ENCODE measurements at regions not wholly inside any gene's neighbourhood (a gene's known extent, or its start where the extent isn't known, plus 50 kb on each side); places are given as distances from the start of the nearest gene placed in this dataset.

GRCh38 chrX:27924718-27925117, 56.5 kb downstream of the DCAF8L1 start:
- Histone ChIP-seq H3K27me3 (no peaks in the 10 kb centered on the region), H3K9me3 (no peaks in the 10 kb centered on the region), H3K9ac (ENCODE audit: low read depth in 2 of 2, low read length in 2 of 2) (no peak overlapping the region), H3K36me3 (no peaks in the 10 kb centered on the region), H3K27ac (no peak overlapping the region), H3K4me3 (no peak overlapping the region), H3K4me1 (no peaks in the 10 kb centered on the region)
- no peak for DNase-seq
- intact Hi-C loops (cut with DNase I) = no loop called here
- TF ChIP-seq, protein P1, sequence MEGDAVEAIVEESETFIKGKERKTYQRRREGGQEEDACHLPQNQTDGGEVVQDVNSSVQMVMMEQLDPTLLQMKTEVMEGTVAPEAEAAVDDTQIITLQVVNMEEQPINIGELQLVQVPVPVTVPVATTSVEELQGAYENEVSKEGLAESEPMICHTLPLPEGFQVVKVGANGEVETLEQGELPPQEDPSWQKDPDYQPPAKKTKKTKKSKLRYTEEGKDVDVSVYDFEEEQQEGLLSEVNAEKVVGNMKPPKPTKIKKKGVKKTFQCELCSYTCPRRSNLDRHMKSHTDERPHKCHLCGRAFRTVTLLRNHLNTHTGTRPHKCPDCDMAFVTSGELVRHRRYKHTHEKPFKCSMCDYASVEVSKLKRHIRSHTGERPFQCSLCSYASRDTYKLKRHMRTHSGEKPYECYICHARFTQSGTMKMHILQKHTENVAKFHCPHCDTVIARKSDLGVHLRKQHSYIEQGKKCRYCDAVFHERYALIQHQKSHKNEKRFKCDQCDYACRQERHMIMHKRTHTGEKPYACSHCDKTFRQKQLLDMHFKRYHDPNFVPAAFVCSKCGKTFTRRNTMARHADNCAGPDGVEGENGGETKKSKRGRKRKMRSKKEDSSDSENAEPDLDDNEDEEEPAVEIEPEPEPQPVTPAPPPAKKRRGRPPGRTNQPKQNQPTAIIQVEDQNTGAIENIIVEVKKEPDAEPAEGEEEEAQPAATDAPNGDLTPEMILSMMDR (IDR thresholded peaks at IDR 0.05) = no peak

- no peak for DNase-seq
- H3K4me3 ChIP-seq = no peak overlapping the region
- no peaks in the 10 kb centered on the region for H3K9me3 ChIP-seq
- no peaks in the 10 kb centered on the region for H3K27me3 ChIP-seq
- no peaks in the 10 kb centered on the region for H3K4me1 ChIP-seq
- no peaks in the 10 kb centered on the region for H3K36me3 ChIP-seq
- TF ChIP-seq, protein P1 (IDR thresholded peaks at IDR 0.05) = no peak
- intact Hi-C loops (cut with DNase I) = no loop called here
- no peak overlapping the region for H3K27ac ChIP-seq
- no peak overlapping the region for H3K9ac ChIP-seq (ENCODE audit: low read depth in 2 of 2, low read length in 2 of 2)
These were observed 57.0 kb downstream of the DCAF8L1 start for GRCh38 chrX:27924261-27924660.

GRCh38 chrX:27918799-27919198, 62.5 kb downstream of the DCAF8L1 start:
- no peak overlapping the region for H3K9ac ChIP-seq (ENCODE audit: low read depth in 2 of 2, low read length in 2 of 2)
- peak; percentile 54 for DNase-seq
- intact Hi-C loops (cut with DNase I) = no loop called here
- no peak overlapping the region for H3K27ac ChIP-seq
- H3K36me3 ChIP-seq = no peaks in the 10 kb centered on the region
- no peaks in the 10 kb centered on the region for H3K27me3 ChIP-seq
- no peak overlapping the region for H3K4me3 ChIP-seq
- H3K4me1 ChIP-seq = no peaks in the 10 kb centered on the region
- no peaks in the 10 kb centered on the region for H3K9me3 ChIP-seq
- TF ChIP-seq, protein P1 (IDR thresholded peaks at IDR 0.05) = peak; percentile 42

DNA sequence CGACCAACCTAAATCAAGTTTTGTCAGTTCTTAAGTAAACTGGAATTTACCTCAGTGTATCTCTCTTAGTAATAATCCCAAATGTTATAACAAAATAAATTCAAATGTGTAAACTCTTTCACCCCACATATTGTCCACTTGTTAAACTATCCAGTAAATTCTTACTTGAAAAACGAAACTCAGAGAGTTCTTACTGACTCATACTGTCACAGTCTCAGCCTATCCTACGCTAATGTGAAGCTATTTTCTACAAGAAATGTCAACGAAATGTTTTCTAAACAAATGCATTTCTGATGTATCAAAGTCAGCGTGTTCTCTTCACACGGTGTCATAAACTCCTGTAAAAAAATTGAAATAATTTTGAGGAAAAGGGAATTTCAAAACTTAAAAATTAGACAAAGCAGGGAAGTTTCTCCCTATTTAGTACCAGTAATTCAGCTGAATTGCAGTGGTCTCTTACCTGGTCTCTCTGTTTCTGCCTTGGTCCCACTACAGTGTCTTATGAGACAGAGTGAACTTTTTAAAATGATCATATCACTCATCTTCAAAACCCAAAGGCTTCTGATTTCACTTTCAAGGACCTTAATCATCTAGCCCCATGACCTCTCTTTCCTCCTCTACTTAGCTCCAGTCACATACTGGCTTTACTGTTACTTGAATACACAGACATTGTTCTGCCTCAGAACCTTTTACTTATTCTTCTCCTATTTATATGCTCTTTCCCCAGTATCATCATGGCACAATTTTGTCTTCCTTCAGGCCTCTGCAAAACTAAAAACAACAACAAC, 63.3 kb downstream of the DCAF8L1 start:
- intact Hi-C loops (cut with DNase I) = no loop called here

DNA sequence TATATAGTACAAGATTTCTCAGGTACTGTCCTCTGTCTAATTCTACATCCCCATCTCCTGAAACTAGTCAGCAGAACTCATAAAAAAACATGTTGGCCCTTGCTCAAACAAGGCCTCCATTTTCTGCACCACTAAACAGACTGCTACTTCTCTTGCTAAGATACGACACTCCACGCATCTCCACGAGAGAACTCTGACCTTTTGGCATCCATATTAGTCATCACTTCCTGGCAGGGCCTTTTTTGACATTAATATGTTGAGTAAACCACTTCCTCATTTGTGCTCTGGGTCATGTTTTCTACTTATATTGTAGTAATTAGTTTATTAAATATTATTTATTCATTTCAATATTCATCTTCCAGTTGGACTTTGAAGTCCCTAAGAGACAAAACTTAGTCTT, 65.6 kb downstream of the DCAF8L1 start:
- Histone ChIP-seq H3K9ac (ENCODE audit: low read depth in 2 of 2, low read length in 2 of 2) (no peak overlapping the region), H3K4me1 (no peaks in the 10 kb centered on the region), H3K9me3 (no peaks in the 10 kb centered on the region), H3K27me3 (no peaks in the 10 kb centered on the region), H3K27ac (no peak overlapping the region), H3K4me3 (no peak overlapping the region), H3K36me3 (no peaks in the 10 kb centered on the region)
- TF ChIP-seq, protein P1 (IDR thresholded peaks at IDR 0.05) = no peak
- intact Hi-C loops (cut with DNase I) = no loop called here
- no peak for DNase-seq

More for the DNA sequence above, 63.3 kb downstream of the DCAF8L1 start:
- no peak for DNase-seq
- no peaks in the 10 kb centered on the region for H3K27me3 ChIP-seq
- no peak overlapping the region for H3K9ac ChIP-seq (ENCODE audit: low read depth in 2 of 2, low read length in 2 of 2)
- H3K4me1 ChIP-seq = no peaks in the 10 kb centered on the region
- H3K4me3 ChIP-seq = no peak overlapping the region
- no peaks in the 10 kb centered on the region for H3K9me3 ChIP-seq
- no peaks in the 10 kb centered on the region for H3K36me3 ChIP-seq
- no peak overlapping the region for H3K27ac ChIP-seq
- TF ChIP-seq, protein P1 (IDR thresholded peaks at IDR 0.05) = no peak
